ENCODE measurements at regions not wholly inside any gene's neighbourhood (a gene's known extent, or its start where the extent isn't known, plus 50 kb on each side); places are given as distances from the start of the nearest gene placed in this dataset.

DNA sequence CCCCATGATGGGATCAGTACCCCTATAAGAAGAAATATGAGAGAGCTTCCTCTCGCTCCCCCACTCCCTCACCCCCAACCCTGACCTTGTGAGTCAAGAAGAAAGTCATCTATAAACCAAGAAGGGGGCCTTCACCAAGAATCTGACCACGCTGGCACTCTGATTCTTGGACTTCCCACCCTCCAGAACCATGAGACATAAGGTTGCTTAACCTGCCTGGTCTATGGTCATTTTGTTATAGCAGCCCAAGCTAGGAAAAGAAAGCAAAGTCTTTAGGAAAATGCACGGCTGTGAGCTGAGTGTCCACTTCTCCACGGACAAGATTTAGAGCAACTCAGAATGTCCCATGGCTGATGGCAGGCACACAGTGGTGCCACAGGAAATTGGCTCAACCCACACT, 333.5 kb downstream of the SOX9 start:
- H3K4me3 ChIP-seq (ENCODE audit: low read depth, low read length): no peak overlapping the region
- ChIA-PET CTCF (no interaction called here), POLR2A (no interaction called here)
- no peak overlapping the region for H3K27ac ChIP-seq (ENCODE audit: low read depth, low read length)
- no peaks in the 10 kb centered on the region for H3K27me3 ChIP-seq (ENCODE audit: control insufficient read depth, insufficient read depth, low read length)
- H3K9me3 ChIP-seq (ENCODE audit: control insufficient read depth, insufficient read depth, low read length): peaks cover 3% of the 10 kb centered on the region
- TF ChIP-seq, protein P1, sequence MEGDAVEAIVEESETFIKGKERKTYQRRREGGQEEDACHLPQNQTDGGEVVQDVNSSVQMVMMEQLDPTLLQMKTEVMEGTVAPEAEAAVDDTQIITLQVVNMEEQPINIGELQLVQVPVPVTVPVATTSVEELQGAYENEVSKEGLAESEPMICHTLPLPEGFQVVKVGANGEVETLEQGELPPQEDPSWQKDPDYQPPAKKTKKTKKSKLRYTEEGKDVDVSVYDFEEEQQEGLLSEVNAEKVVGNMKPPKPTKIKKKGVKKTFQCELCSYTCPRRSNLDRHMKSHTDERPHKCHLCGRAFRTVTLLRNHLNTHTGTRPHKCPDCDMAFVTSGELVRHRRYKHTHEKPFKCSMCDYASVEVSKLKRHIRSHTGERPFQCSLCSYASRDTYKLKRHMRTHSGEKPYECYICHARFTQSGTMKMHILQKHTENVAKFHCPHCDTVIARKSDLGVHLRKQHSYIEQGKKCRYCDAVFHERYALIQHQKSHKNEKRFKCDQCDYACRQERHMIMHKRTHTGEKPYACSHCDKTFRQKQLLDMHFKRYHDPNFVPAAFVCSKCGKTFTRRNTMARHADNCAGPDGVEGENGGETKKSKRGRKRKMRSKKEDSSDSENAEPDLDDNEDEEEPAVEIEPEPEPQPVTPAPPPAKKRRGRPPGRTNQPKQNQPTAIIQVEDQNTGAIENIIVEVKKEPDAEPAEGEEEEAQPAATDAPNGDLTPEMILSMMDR (IDR thresholded peaks at IDR 0.05; ENCODE audit: low read depth, low read length): no peak
- no peak for DNase-seq (ENCODE audit: low read depth, low spot score)

DNA sequence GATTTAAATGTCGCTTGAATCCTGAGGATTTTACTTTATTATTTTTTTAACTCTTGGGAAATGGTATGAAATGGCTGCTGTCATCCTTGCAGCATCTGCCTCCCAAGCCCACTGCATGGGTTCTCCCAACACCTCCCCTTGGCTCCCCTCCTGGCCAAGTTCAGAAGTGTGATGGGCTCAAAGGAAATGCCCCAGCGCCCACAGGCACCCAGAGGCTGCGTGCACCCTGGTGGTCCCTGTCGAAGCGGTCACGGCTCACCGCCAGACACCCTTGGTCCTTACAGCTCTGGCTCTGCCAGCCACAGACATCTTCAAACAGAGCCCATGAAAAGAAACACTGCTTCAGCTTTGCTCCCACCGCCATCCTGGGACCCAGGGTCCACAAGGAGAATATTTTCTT, 334.7 kb downstream of the SOX9 start:
- no peak overlapping the region for H3K27ac ChIP-seq (ENCODE audit: low read depth, low read length)
- H3K9me3 ChIP-seq (ENCODE audit: control insufficient read depth, insufficient read depth, low read length): peaks cover 3% of the 10 kb centered on the region
- no peak for DNase-seq (ENCODE audit: low read depth, low spot score)
- POLR2A ChIA-PET: no interaction called here
- CTCF ChIA-PET: no interaction called here
- no peaks in the 10 kb centered on the region for H3K27me3 ChIP-seq (ENCODE audit: control insufficient read depth, insufficient read depth, low read length)
- TF ChIP-seq, protein P1 (IDR thresholded peaks at IDR 0.05; ENCODE audit: low read depth, low read length): peak; percentile 7; the same call in 1 of the 2 replicates
- no peak overlapping the region for H3K4me3 ChIP-seq (ENCODE audit: low read depth, low read length)

DNA sequence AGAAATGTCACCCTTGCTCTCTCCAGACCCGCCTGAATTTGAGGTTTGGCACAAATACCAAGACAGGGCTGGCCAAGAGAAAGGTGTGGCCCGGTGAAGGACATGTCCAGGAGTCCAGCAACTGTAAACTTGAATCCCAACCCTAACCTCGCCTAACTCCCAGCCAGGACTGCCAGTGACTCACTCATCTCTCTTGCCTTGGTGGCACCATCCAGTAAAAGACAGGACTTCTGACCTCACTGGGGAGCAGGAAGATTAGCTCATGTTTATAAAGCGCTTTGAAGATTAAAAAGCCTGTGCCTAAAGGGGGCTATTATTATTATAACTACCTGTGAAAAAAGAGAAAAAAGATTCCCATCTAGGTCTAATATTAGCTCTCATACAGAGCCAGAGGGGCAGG, 335.3 kb downstream of the SOX9 start:
- DNase-seq (ENCODE audit: low read depth, low spot score): no peak
- H3K27me3 ChIP-seq (ENCODE audit: control insufficient read depth, insufficient read depth, low read length): no peaks in the 10 kb centered on the region
- POLR2A ChIA-PET: no interaction called here
- H3K9me3 ChIP-seq (ENCODE audit: control insufficient read depth, insufficient read depth, low read length): peaks cover 3% of the 10 kb centered on the region
- CTCF ChIA-PET: no interaction called here
- TF ChIP-seq, protein P1 (IDR thresholded peaks at IDR 0.05; ENCODE audit: low read depth, low read length): no peak
- no peak overlapping the region for H3K27ac ChIP-seq (ENCODE audit: low read depth, low read length)
- no peak overlapping the region for H3K4me3 ChIP-seq (ENCODE audit: low read depth, low read length)

DNA sequence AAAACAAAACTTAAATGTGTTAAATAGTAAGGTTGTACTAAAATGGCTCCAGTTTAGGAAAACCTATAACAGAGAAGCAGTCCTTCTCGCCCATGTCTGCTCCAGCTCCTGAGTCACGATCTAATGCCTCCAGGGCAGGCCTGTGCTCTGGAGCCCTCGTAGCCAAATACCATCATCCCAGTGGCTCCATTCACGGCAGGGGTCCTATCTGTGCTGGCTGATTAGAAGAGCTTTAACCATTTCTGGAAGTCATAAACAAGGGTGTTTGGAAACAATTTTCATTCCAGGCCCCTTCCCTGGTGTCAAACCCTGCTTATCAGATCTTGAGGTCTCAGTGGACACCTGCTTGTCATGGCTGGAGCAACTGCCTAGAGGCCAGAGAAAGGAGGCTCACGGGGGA, 336.9 kb downstream of the SOX9 start:
- CTCF ChIA-PET: no interaction called here
- TF ChIP-seq, protein P1 (IDR thresholded peaks at IDR 0.05; ENCODE audit: low read depth, low read length): no peak

DNA sequence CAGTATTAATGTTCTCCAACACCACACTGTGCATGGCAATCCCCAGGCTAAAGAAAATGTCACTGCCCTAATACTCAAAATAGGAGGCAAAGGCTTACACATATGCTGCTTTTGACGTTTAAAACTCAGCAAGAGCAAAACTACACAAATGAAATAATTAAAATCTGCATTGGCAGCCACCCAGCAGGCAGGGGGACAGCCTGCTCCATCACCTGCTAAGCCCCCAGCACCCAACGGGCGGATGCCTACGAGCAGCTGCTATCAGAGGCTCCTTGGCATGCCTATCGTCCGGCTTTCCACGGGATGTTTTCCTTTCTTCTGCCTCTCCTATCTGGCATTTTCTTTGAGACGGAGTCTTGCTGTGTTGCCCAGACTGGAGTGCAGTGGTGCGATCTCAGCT, 337.5 kb downstream of the SOX9 start:
- TF ChIP-seq, protein P1 (IDR thresholded peaks at IDR 0.05; ENCODE audit: low read depth, low read length): no peak
- Histone ChIP-seq H3K4me3 (ENCODE audit: low read depth, low read length) (no peak overlapping the region), H3K27me3 (ENCODE audit: control insufficient read depth, insufficient read depth, low read length) (no peaks in the 10 kb centered on the region), H3K27ac (ENCODE audit: low read depth, low read length) (no peak overlapping the region), H3K9me3 (ENCODE audit: control insufficient read depth, insufficient read depth, low read length) (peaks cover 3% of the 10 kb centered on the region)
- no peak for DNase-seq (ENCODE audit: low read depth, low spot score)
- ChIA-PET POLR2A (no interaction called here), CTCF (no interaction called here)

More for the DNA sequence above, 336.9 kb downstream of the SOX9 start:
- Histone ChIP-seq H3K4me3 (ENCODE audit: low read depth, low read length) (no peak overlapping the region), H3K27me3 (ENCODE audit: control insufficient read depth, insufficient read depth, low read length) (no peaks in the 10 kb centered on the region), H3K9me3 (ENCODE audit: control insufficient read depth, insufficient read depth, low read length) (peaks cover 3% of the 10 kb centered on the region), H3K27ac (ENCODE audit: low read depth, low read length) (no peak overlapping the region)
- POLR2A ChIA-PET: no interaction called here
- no peak for DNase-seq (ENCODE audit: low read depth, low spot score)
